Mucosa of descending colon (tissue), 3 donors: ENCODE measurements at regions not wholly inside any gene's neighbourhood (a gene's known extent, or its start where the extent isn't known, plus 50 kb on each side); places are given as distances from the start of the nearest gene placed in this dataset.
"Not testable (repeated sequence)": the region's sequence is repeated elsewhere in the genome, so short reads cannot be mapped to it uniquely, and the experiment has no call there.

Experiments
- ATAC-seq: fragments of 200-7000 bp; cut with Tn5 transposase; one replicate; pipeline ENCODE4 v1.9.1; 2020; ENCODE audit warnings: mild to moderate bottlenecking, moderate library complexity
- DNase-seq, 3 donors: peaks; one replicate each; pipeline ENCODE4 v3.0.0-alpha.2; 2020
- H3K36me3 ChIP-seq: fragments of 200-600 bp; one replicate; pipeline ENCODE4 v1.8.0; 2021; ENCODE audit warnings: low read depth, mild to moderate bottlenecking
- H3K4me1 ChIP-seq: fragments of 200-600 bp; one replicate; pipeline ENCODE4 v1.8.0; 2021; ENCODE audit warnings: low read depth, mild to moderate bottlenecking
- H3K4me3 ChIP-seq: fragments of 200-600 bp; one replicate; pipeline ENCODE4 v1.8.0; 2021; ENCODE audit warnings: mild to moderate bottlenecking
- H3K9me3 ChIP-seq: fragments of 200-600 bp; one replicate; pipeline ENCODE4 v1.8.0; 2021; ENCODE audit warnings: mild to moderate bottlenecking
- CTCF ChIP-seq: fragments of 200-600 bp; IDR thresholded peaks from one replicate; pipeline ENCODE4 v1.8.0; 2022; ENCODE audit warnings: antibody characterized with exemption, mild to moderate bottlenecking
- intact Hi-C, 2 donors: fragments of 100-400 bp; cut with DNase I in 1 of 2; cut with micrococcal nuclease in 1 of 2; formaldehyde crosslinking; loops; one replicate each; pipeline versions ENCODE4 v1.11.0 to v1.11.1; 2022; cut with DNase I, micrococcal nuclease
- donor health status: DM: no; HTN: no; CAD: no; lungs with moderate emphysema.
- donor health status: DM: no; HTN: no; CAD: no.
- donor health status: DM: no; HTN: yes; CAD: no.

- Histone ChIP-seq H3K4me1 (no peaks in the 10 kb centered on the region), H3K9me3 (no peaks in the 10 kb centered on the region), H3K4me3 (no peak overlapping the region), H3K36me3 (no peaks in the 10 kb centered on the region)
- intact Hi-C loops = no loop called here
- DNase-seq (no peak), ATAC-seq (no peak)
- TF ChIP-seq CTCF = no peak
Measured at GRCh38 chr2:16184945-16185660, 244.8 kb downstream of the MYCN start.

GRCh38 chr2:16184341-16184890 lies 244.1 kb downstream of the MYCN start:
- DNase-seq = no peak
- Histone ChIP-seq H3K4me1 (no peaks in the 10 kb centered on the region), H3K9me3 (no peaks in the 10 kb centered on the region), H3K4me3 (no peak overlapping the region), H3K36me3 (no peaks in the 10 kb centered on the region)
- intact Hi-C loops = no loop called here
- TF ChIP-seq CTCF = no peak
- no peak for ATAC-seq

- Histone ChIP-seq H3K4me3 (no peak overlapping the region), H3K36me3 (no peaks in the 10 kb centered on the region), H3K4me1 (no peaks in the 10 kb centered on the region), H3K9me3 (no peaks in the 10 kb centered on the region)
- no peak for TF ChIP-seq CTCF
- no peak for ATAC-seq
- no peak for DNase-seq
- intact Hi-C loops = no loop called here
Measured at GRCh38 chr2:16183345-16183744, 243.0 kb downstream of the MYCN start.

GRCh38 chr2:16182841-16183240 lies 242.5 kb downstream of the MYCN start:
- TF ChIP-seq CTCF = no peak
- intact Hi-C loops = no loop called here
- DNase-seq (no peak), ATAC-seq (no peak)
- Histone ChIP-seq H3K4me3 (no peak overlapping the region), H3K36me3 (no peaks in the 10 kb centered on the region), H3K9me3 (no peaks in the 10 kb centered on the region), H3K4me1 (no peaks in the 10 kb centered on the region)

GRCh38 chr2:16182311-16182815 lies 242.0 kb downstream of the MYCN start:
- ATAC-seq, H3K4me3 ChIP-seq, H3K36me3 ChIP-seq, intact Hi-C loops, DNase-seq, H3K4me1 ChIP-seq, H3K9me3 ChIP-seq: not testable (repeated sequence)

GRCh38 chr2:16181741-16182090 lies 241.4 kb downstream of the MYCN start:
- no peak overlapping the region for H3K4me3 ChIP-seq
- H3K36me3 ChIP-seq = no peaks in the 10 kb centered on the region
- no peaks in the 10 kb centered on the region for H3K4me1 ChIP-seq
- no peak for DNase-seq
- H3K9me3 ChIP-seq = no peaks in the 10 kb centered on the region
- no peak for ATAC-seq
- intact Hi-C loops = no loop called here
- TF ChIP-seq CTCF = no peak
